T-helper 1 cell (primary cell): ENCODE measurements at regions not wholly inside any gene's neighbourhood (a gene's known extent, or its start where the extent isn't known, plus 50 kb on each side); places are given as distances from the start of the nearest gene placed in this dataset.

ENCODE experiments used
- DNase-seq, 5 donors: peaks; one replicate each; pipeline ENCODE4 v3.0.0-alpha.2; 2012 to 2020

- DNase-seq: no peak
Observed at GRCh38 chr2:145199042-145199441, 679.1 kb upstream of the ZEB2 start.

DNA sequence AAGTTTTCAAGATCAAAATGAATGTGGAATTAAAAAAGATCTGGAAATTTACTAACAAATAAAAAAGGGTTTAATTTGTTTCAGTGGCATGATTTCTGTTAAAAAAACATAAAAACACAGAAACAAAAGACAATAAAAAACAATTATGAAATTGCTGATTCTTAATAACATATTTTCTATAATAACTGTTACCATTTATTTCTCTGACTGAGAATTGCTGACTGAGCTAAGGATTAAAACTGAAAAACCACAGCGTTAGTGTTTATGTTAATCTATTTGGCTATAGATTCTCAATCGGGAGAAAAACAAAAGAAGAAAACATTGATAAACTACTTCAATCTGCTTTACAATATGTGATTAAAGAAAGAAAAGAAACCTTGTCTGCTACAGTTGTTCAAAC is 678.6 kb upstream of the ZEB2 start:
- no peak for DNase-seq

DNA sequence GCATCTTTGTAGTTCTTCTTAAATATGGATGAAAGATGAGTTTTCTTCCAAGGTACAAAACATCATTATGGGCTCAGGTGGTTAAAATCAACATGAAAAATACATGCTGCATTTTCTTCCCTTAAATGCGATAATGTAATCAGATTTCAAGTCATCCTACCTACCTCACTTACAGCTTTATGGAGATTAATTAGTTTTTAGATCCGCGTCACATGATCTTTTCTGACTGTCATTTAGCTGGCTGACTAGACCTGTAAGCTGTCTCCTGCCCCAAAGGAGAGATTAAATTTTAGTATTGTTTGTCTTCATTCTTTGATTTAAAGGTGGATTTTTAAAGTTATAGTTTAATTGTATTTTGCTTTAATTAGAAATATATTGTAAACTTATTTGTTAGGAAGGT is 678.0 kb upstream of the ZEB2 start:
- no peak for DNase-seq

- no peak for DNase-seq
Observed at GRCh38 chr2:145194673-145195072, 674.8 kb upstream of the ZEB2 start.

DNA sequence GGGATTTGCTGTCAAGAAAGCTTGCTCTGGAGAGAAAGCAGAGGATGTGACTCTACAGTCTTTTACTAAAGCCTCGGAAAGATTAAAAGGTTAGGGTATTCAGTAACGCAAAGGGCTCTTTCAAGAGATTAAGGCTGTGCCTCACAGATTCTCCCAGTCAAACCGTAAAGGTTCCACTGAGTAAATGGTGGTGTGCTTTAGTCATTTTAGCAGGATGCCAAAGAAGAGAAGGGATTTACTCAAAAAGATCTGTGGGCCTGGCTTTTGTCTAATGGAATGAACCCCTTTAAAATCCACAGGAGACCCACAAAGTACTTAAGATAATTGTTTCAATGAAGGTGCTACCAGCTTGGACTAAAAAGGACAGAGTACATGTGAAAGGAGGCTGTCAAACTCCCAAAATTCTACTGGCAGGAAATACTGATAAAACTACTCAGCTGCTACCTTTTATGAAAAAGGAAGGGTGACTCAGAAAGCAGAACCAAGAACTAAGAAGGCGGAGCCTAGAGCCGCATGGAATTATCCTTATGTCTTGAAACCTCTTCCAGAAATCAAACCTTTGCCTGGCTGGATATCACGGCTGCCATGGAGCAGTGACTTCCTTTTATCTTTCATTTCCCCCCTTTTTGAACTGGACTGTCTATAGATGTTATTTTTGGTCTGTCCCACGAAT is 670.2 kb upstream of the ZEB2 start:
- no peak for DNase-seq

GRCh38 chr2:145186303-145186702 is 666.4 kb upstream of the ZEB2 start:
- no peak for DNase-seq

DNA sequence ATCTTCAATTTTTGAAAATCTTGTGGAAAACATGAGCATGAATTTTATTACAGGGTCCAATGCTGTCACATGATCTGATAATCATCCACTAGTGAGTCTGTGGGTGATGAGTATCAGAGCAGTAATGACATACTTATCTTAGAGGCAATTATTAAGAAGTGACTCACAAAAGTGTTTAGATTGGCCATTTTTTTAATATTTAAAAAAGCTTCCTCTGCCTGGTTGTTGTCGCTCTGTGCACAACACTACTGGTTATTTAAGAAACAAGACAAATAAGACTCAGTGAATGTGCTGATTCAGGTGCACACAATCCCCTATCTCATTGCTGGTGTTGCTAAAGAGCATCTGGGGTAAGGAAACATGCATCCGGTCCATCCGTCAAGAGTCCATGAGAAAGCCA is 665.8 kb upstream of the ZEB2 start:
- no peak for DNase-seq

DNA sequence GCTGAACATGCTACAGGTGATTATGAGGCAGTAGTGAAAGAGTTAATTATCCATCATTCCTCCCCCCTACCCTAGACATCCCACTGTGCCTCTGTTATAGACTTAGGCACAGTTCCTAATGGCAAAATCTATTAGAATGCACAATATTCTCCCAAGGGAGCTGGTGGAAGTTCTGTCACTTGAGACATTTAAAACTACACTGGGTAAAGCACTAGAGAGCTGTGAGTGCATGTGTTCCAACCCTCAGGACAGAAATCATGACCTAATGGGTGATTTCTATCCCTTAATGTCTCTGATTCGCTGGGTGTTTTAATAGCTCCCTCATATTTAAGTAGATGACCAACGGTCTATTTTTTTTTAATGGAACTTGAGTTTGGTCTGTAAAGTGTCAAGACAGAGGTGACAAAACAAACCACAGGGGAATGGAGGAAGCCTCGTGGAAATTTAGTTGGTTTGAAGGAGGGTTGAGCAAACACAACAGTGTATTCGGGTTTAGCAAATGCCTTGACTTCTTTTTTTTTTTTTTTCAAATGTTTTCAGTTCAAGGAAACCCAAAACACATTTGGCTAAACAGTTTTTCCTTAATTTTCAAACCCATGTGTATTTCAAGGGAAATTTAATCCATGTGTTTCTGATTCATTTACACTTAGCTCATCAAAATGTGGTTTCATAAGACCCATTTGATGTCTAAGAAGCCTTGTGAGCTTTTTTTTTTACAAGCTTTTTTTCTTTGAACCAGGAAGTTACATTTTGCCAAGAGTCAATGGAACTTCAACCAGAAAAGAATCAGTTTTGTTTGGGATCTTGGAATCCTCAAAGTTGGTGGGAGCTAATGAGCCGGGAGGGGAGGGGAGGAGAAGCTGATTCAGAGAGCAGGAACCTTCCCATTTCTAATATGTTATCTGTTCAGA is 665.1 kb upstream of the ZEB2 start:
- DNase-seq: no peak

DNA sequence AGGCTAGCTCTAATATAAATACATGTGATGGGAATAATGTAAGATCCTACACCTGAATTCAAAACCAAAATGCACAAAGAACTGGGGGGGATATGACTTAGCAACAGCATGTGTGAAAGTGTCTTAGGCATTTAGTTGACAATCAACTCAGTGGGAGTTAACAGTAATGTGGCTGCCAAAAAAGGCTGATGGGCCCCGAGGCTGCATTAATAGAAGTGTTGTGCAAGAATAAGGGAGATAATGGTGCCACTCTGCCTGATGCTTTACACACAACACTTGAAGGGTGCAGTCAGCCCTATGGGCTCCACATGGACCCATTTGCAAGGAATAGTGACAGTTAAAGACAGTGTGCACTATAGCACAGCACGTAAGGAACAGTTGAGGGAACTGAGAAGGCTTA is 649.4 kb upstream of the ZEB2 start:
- DNase-seq: no peak

- no peak for DNase-seq
Observed at GRCh38 chr2:145168091-145168490, 648.2 kb upstream of the ZEB2 start.

GRCh38 chr2:145166731-145167302 is 646.9 kb upstream of the ZEB2 start:
- DNase-seq: no peak

- DNase-seq: no peak
Observed at GRCh38 chr2:145161656-145162055, 641.7 kb upstream of the ZEB2 start.

DNA sequence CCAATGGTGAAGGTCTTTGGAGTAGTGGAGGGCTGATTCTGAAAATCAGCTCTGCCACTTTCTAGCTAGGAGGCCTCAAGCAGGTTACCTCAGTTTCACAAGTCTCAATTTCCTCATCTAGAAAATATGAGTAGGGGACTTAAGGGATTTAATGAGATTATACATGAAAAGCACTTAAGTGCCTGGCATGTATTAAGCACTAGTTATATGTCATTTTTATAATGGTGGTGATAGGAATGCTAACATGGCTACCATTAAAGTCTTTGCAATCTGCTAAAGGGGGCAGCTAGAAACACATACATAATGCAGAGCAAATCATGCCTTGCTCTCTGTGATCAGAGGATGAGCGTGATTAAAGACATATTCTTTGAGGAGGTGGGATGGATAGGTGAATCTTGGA is 640.9 kb upstream of the ZEB2 start:
- no peak for DNase-seq

DNA sequence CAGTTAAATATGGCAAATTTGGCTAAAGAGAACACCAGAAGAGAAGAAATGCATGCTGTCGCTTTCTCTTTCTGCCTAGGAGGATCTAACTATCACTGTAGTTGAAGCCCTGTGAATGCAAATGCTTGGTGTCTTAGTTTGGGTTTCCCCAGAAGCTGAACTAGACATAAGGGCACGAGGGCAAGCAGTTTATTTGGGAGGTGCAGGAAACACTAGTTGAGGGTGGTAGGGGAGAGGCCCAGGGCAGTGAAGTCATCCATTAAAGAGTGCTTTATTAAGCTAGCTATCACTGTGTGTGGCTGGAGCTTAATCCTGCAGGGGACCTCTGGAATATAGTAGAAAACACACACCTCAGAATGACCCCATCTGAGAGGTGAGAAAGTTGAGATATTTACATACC is 639.8 kb upstream of the ZEB2 start:
- DNase-seq: no peak

- DNase-seq: no peak
Observed at GRCh38 chr2:145157741-145158591, 638.0 kb upstream of the ZEB2 start.

DNA sequence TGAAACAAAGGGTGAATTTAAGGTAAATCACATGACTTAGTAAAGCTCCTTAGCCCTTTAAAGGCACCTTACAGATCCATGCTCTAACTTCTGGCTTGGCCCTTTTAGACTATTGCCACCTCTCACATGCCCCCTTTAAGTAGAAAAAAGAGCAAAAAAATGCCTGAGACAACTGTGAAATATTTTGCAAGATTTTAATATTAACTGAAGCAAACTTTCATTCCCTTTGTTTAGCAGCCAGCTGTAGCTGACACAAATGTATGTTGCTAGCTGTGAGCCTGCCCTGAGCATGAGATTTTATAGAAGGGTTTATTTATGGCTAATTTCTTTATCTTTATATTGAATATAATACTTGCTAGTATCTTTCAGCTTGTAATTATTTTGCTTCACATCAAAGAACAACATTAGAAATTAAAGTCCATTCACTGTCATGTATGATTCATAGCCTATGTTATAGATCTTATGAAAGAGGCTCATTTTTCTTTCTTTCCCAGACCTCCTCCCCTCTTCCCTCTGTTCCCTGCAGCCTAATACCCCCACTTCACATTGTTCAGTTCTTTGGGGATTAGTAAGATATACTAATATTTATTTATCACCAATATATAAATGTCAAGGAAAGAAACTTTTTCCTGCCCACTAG is 637.2 kb upstream of the ZEB2 start:
- DNase-seq: no peak

DNA sequence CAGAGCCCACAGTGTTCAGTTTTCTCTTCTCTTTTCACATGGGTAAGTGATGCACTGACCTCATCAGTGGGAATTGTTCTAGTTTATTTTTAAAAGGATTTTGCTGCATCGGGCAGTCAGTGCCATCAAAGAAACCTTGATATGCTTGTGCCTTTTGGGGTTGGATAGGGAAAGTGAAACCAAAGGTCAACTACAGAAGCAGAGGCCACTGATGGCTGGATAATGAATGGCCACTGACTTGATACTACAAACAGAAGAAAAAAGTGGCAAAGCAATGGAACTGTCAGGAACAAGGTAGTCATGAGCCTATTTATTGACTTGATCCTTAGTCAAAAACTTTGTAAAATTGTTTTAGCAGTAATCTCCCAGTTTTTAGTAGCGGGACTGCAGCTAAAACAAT is 636.3 kb upstream of the ZEB2 start:
- no peak for DNase-seq

- no peak for DNase-seq
Observed at GRCh38 chr2:145155196-145155595, 635.3 kb upstream of the ZEB2 start.

GRCh38 chr2:145154731-145155130 is 634.8 kb upstream of the ZEB2 start:
- DNase-seq: no peak

DNA sequence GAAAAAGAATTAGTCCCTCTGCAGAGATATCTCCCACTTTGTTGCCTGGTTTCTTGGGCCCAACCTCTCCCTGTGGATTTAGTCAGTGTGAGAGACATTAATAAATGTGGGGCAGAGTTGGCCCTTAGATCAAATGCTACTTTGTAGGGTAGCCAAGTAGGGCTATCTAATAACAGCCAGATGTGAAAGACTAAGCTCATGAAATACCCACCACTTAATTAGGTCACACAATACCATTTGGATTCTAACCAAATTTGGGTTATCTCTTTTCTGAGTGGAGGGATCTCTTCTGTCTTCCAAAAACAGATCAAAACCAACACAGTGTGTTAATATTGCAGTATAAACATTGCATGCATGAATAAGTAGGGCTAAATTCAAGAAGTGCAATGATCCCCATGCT is 626.8 kb upstream of the ZEB2 start:
- no peak for DNase-seq

DNA sequence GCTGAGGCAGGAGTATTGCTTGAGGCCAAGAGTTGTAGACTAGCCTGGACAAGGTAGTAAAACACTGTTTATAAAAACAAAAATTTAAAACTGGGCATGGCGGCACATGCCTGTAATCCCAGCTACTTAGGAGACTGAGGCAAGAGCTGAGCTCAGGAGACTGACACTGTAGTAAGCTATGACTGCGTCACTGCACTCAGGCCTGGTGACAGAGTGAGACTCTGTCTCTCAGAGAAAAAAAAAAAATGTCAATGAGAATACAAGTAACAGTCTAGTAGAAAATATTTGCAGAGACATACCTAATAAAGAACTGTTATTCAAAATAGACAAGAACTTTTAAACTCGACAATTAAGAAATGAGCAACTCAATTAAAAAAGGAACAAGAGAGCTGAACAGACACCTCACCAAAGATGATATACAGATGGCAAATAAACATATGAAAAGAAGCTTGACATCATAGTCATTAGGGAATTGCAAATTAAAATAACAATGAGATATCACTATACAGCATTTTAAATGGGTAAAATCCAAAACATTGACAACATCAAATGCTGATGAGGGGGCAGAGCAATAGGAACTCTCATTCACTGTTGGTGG is 624.3 kb upstream of the ZEB2 start:
- no peak for DNase-seq

DNA sequence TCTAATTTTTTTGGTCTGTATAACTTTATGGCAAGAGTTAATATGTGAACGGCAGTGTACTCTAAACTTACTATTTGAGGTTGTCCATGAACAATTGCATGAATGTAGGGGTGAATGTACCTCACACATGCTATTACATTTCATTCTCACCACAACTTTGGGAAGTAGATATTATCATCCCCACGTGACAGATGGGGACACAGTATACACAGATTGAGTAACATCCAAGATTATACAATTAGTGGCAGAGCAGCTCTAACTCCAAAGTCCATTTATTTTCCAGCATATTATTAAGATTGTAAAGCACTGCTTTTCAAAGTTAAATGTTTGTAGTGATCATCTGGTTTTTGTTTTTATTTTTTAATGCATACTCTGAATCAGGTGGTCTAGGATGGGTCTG is 622.1 kb upstream of the ZEB2 start:
- no peak for DNase-seq
